NT2/D1 (cell line): ENCODE measurements at regions not wholly inside any gene's neighbourhood (a gene's known extent, or its start where the extent isn't known, plus 50 kb on each side); places are given as distances from the start of the nearest gene placed in this dataset.

ENCODE experiments used
- DNase-seq: peaks from one replicate; pipeline ENCODE4 v3.0.0-alpha.2; 2011; ENCODE audit warnings: low read depth, low spot score
- H3K27me3 ChIP-seq: 2 replicates; pipeline ENCODE4 v1.6.0; 2011; ENCODE audit warnings: mild to moderate bottlenecking; ENCODE audit not compliant: insufficient read length, insufficient read depth
- H3K36me3 ChIP-seq: 2 replicates; pipeline ENCODE4 v1.6.1; 2011; ENCODE audit warnings: mild to moderate bottlenecking, low read length, mixed read lengths; ENCODE audit not compliant: insufficient read depth, insufficient read length
- H3K4me1 ChIP-seq: 2 replicates; pipeline ENCODE4 v1.5.1; 2011; ENCODE audit not compliant: insufficient read depth, insufficient read length
- H3K4me3 ChIP-seq: 2 replicates; pipeline ENCODE4 v1.5.1; 2011; ENCODE audit warnings: low read depth; ENCODE audit not compliant: insufficient read length
- H3K9ac ChIP-seq: 2 replicates; pipeline ENCODE4 v1.6.0; 2011; ENCODE audit warnings: low read depth; ENCODE audit not compliant: insufficient read length
- H3K9me3 ChIP-seq: 2 replicates; pipeline ENCODE4 v1.5.1; 2011; ENCODE audit warnings: mild to moderate bottlenecking, low read length; ENCODE audit not compliant: insufficient read depth
- SUZ12 ChIP-seq: IDR thresholded peaks from 2 replicates; pipeline ENCODE4 v1.6.1; 2011; ENCODE audit not compliant: insufficient read length, insufficient read depth; ENCODE audit errors: extremely low read depth
- YY1 ChIP-seq: IDR thresholded peaks from 2 replicates; pipeline ENCODE4 v1.6.1; 2011; ENCODE audit not compliant: insufficient read length, insufficient read depth
- ZNF274 ChIP-seq: IDR thresholded peaks from 2 replicates; pipeline ENCODE4 v1.6.1; 2011; ENCODE audit warnings: mild to moderate bottlenecking, low read depth, low read length

GRCh38 chr13:80574113-80574850 is 233.4 kb upstream of the SPRY2 start:
- Histone ChIP-seq H3K9me3 (no peaks in the 10 kb centered on the region), H3K27me3 (no peaks in the 10 kb centered on the region), H3K4me1 (no peaks in the 10 kb centered on the region), H3K36me3 (no peaks in the 10 kb centered on the region), H3K9ac (no peak overlapping the region), H3K4me3 (no peak overlapping the region)
- no peak for DNase-seq
- TF ChIP-seq ZNF274 = no peak
- no peak for TF ChIP-seq YY1
- TF ChIP-seq SUZ12 = no peak

GRCh38 chr13:80572923-80573316 is 232.0 kb upstream of the SPRY2 start:
- no peaks in the 10 kb centered on the region for H3K4me1 ChIP-seq
- DNase-seq = no peak
- H3K9ac ChIP-seq = no peak overlapping the region
- H3K9me3 ChIP-seq = no peaks in the 10 kb centered on the region
- no peak for TF ChIP-seq SUZ12
- TF ChIP-seq ZNF274 = no peak
- no peak for TF ChIP-seq YY1
- no peak overlapping the region for H3K4me3 ChIP-seq
- no peaks in the 10 kb centered on the region for H3K36me3 ChIP-seq
- no peaks in the 10 kb centered on the region for H3K27me3 ChIP-seq

- no peaks in the 10 kb centered on the region for H3K27me3 ChIP-seq
- H3K9me3 ChIP-seq = no peaks in the 10 kb centered on the region
- no peaks in the 10 kb centered on the region for H3K4me1 ChIP-seq
- no peaks in the 10 kb centered on the region for H3K36me3 ChIP-seq
- TF ChIP-seq ZNF274 = no peak
- TF ChIP-seq YY1 = no peak
- TF ChIP-seq SUZ12 = no peak
- H3K9ac ChIP-seq = no peak overlapping the region
- no peak overlapping the region for H3K4me3 ChIP-seq
- DNase-seq = no peak
Measured at GRCh38 chr13:80572308-80572922, 231.5 kb upstream of the SPRY2 start.

DNA sequence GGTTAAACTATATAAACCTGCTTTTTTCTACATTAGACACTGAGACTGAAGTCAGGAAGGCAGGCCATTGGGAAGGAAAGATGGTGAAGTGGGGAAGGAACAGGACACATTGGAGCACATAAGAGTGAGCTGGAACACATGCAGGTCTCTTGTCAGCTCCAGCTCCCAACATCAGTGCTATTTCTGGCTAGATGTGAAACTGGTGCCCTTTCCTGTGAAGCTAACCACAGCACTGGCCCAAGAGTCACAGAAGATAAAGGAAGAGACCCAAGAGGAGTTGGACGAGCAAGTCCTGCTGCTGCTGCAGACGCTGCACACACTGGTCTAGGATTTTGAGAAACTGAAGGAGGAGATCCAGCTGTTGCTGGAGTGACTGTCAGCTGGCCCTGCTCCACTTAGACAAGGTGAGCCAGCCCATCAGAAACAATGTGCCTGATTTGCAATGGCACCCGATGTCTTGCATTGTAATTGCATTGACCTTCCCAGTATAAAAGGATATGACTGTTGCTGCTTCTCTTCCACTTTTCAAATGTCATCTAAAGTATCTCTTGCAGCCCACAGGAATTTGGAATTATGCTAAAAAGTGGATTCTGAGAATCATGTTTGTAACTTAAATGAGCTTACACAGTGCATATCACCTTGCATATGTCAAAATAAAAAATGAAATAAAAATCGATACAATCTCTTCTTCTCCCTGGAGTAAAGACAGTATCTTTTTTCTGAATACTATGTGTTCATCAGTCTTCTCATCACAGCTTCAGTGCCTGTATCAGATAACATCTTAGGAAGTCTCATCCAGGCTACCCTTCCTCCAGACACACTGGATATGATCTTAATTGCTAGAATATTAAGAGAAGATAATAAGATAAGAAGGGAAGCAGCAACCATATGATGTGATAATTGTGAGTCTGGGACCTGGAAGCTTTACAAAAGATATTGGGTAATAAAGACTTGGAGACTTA is 230.7 kb upstream of the SPRY2 start:
- Histone ChIP-seq H3K36me3 (no peaks in the 10 kb centered on the region), H3K9me3 (no peaks in the 10 kb centered on the region), H3K9ac (no peak overlapping the region), H3K4me1 (no peaks in the 10 kb centered on the region), H3K4me3 (no peak overlapping the region), H3K27me3 (no peaks in the 10 kb centered on the region)
- TF ChIP-seq ZNF274 (no peak), YY1 (no peak), SUZ12 (no peak)
- no peak for DNase-seq

DNA sequence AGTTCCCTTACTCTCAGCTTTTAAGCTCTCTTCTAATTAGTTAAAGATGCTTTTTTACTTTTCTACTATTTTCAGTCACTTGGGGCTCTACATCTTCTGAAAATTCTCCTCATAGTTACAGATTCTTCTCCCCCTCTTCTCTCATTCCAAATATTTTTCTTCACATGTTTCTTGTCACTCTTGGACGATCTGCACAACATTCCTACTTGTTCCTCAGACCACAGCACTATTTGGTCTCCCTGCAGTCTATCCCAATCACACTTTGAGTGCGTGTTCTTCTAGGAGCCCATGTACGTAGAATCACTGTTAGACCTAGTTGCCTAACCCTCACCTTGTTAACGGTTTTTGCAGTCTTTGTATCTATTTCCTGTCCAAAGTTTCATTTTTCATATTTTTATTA is 222.5 kb upstream of the SPRY2 start:
- H3K36me3 ChIP-seq = no peaks in the 10 kb centered on the region
- no peaks in the 10 kb centered on the region for H3K27me3 ChIP-seq
- no peaks in the 10 kb centered on the region for H3K9me3 ChIP-seq
- no peak overlapping the region for H3K9ac ChIP-seq
- TF ChIP-seq YY1 = no peak
- TF ChIP-seq SUZ12 = no peak
- TF ChIP-seq ZNF274 = no peak
- H3K4me1 ChIP-seq = no peaks in the 10 kb centered on the region
- no peak for DNase-seq
- H3K4me3 ChIP-seq = no peak overlapping the region

DNA sequence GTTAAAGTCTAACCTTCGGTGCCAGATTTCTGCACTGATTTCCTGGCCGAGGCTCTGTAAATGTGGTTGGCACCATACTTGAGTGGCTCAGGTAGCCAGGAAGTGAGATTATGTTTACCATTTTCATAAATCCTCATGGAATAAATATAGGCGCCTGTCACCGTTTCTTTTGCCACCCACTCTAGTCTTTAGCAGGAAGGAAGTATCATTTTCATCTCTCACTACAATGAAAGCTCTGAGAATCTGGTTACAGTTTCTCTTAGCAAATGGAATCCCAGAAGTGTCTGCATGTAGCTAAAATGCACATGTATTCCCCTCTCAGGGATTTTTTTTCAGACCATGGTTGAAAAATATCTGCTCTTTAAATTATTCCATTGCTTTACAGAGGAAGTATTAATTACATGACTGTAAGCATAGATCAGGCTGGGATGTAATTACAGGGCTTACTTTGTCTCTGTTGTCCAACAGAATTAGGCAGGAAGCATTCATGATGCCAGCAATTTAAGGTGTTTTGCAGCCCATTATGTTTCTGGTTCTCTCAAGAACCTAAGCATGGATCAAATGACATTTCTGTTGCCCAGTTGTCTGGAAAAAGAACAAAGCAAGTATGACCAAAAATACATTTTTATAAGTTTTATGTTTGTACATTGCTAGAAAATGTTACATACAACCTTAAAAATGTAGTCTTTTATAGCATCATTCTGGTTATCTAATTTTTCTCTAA is 221.7 kb upstream of the SPRY2 start:
- Histone ChIP-seq H3K4me3 (no peak overlapping the region), H3K4me1 (no peaks in the 10 kb centered on the region), H3K36me3 (no peaks in the 10 kb centered on the region), H3K27me3 (no peaks in the 10 kb centered on the region), H3K9me3 (no peaks in the 10 kb centered on the region), H3K9ac (no peak overlapping the region)
- TF ChIP-seq YY1 (no peak), SUZ12 (no peak), ZNF274 (no peak)
- DNase-seq = no peak
